AG09319 (cell line): ENCODE measurements at regions not wholly inside any gene's neighbourhood (a gene's known extent, or its start where the extent isn't known, plus 50 kb on each side); places are given as distances from the start of the nearest gene placed in this dataset.

ENCODE experiments used
- DNase-seq: peaks from one replicate; pipeline ENCODE4 v3.0.0-alpha.2; 2010; ENCODE audit warnings: low read depth; ENCODE audit errors: extremely low read depth
- TF ChIP-seq, protein P1 (sequence below): IDR thresholded peaks from 2 replicates; pipeline ENCODE4 v1.5.1; 2011; ENCODE audit warnings: low read depth, mild to moderate bottlenecking, inconsistent platforms, low read length, moderate library complexity

DNA sequence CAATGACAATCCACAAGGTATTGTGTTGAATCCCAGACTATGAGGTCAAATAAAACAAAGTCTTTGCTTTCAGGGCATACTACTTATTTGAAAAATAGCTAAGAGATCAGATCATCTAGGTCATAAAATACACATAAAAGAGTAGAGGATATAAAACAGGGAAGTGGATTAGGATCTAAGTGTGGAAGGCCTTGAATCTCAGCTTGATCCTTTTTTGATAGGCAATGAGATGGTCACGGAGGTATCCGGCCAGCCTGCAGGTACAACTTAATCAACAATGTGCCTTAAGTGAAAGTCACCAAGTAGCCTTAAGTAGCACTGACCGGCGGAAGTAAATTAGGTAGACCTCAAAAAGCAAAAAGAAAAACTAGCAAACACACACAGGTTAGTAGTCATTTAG lies 901.7 kb downstream of the KCNJ2 start:
- DNase-seq, result no peak

GRCh38 chr17:71071837-71072236 lies 902.5 kb downstream of the KCNJ2 start:
- peak; percentile 75 for DNase-seq
- TF ChIP-seq, protein P1, sequence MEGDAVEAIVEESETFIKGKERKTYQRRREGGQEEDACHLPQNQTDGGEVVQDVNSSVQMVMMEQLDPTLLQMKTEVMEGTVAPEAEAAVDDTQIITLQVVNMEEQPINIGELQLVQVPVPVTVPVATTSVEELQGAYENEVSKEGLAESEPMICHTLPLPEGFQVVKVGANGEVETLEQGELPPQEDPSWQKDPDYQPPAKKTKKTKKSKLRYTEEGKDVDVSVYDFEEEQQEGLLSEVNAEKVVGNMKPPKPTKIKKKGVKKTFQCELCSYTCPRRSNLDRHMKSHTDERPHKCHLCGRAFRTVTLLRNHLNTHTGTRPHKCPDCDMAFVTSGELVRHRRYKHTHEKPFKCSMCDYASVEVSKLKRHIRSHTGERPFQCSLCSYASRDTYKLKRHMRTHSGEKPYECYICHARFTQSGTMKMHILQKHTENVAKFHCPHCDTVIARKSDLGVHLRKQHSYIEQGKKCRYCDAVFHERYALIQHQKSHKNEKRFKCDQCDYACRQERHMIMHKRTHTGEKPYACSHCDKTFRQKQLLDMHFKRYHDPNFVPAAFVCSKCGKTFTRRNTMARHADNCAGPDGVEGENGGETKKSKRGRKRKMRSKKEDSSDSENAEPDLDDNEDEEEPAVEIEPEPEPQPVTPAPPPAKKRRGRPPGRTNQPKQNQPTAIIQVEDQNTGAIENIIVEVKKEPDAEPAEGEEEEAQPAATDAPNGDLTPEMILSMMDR, result no peak

More for the DNA sequence above, 901.7 kb downstream of the KCNJ2 start:
- TF ChIP-seq, protein P1, result no peak

DNA sequence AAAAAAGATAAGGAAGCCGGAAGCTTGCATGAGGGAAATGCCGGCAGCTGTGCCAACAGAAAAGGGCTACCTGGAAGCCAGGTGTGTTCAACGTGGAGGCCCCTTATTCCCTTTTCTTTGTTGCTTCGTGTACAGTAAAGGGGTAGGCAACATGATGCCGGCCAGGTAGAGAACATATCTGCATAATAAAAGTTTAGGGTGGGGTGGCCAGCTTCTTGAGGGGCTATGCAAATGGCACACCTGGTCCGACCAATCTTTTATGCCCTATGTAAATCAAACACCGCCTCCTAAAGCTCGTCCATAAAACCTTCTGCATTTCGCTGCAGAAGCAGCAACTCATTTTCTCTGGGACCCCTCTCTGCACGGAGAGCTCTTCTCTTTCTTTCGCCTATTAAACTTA lies 911.6 kb downstream of the KCNJ2 start:
- TF ChIP-seq, protein P1, result no peak
- no peak for DNase-seq

DNA sequence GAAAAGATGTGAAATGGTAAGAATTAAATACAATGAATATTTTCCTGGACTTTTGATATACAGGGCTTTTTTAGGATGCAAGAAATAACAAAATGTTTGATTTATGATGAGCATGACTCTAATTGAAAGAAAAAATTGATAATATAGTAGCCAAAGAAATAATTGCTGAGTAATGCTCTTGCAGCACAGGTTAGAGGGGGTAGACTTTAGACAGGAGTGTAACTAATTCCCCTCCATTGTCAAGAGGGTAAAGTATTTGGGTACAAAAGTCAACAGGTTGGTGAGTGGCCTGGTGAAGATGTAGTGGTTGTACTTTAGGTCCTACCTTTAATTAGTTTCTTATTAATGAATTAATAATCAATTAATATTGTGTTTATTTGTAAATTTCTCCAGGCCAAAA lies 912.3 kb downstream of the KCNJ2 start:
- no peak for DNase-seq
- TF ChIP-seq, protein P1, result no peak

DNA sequence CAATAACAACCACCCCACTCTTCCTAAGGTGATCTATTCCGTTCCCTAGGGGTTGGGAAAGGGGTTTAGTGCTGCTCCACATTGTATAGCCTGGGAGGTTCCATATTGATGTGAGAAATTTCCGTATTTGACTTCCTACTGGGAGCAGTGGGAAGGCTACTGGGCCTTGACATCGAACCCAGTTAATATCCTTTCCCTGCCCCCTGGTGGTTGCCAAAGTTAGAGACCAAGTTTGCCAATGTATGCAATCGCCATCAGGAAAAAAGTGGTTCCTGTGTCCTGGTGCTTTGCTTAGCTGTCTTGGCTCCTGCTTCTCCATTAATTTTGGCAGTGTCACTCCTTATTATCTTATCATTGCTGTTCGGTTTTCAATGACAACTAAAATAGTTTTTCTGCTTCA lies 914.9 kb downstream of the KCNJ2 start:
- TF ChIP-seq, protein P1, result peak; percentile 41
- DNase-seq, result no peak

DNA sequence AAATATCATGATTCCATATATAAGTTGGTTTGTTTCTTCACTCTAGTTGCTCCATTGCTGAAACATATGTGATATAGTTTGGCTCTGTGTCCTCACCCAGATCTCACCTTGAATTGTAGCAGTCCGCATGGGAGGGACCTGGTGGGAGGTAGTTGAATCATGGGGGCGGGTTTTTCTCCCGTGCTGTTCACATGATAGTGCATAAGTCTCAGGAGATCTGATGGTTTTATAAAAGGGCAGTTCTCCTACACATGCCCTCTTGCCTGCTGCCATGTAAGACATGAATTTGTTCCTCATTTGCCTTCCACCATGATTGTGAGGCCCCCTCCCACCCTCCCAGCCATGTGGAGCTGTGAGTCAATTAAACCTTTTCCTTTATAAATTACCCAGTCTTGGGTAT lies 915.5 kb downstream of the KCNJ2 start:
- no peak for DNase-seq
- TF ChIP-seq, protein P1, result no peak

DNA sequence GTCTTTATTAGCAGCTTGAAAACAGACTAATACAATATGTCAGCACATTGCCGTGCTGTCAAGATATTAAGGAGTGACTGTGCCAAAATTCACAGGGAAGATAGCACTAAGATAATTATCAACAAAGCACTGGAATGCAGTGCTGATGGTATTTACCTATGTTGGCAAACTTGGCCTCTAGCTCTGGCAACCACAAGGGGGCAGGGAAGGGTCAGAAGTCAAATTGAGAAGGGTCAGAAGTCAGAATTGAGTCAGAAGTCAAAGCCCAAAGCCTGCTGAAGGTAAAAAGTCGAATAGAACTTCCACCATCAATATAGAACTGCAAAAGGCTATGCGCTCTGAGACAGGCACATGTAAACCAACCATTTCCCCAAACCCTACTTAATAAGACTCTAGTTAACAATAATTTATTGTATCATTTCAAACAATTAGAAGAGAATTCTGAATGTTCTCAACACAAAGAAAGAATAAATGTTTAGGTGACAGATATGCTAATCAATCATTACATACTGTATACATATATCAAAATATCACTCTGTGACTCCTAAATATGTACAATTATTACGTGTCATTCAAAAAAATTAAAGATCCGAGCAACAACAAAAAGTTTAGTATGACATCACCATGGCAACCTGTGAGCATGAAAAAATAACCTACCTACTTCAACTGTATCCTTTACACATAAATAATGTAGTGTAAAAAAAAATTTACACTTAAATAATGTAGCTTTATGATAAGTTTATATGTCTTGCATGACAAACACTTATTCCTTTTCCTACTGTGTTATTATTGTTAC lies 916.1 kb downstream of the KCNJ2 start:
- no peak for DNase-seq

More for the DNA sequence above, 916.1 kb downstream of the KCNJ2 start:
- TF ChIP-seq, protein P1, result peak; percentile 31
